GM19452 (cell line): ENCODE measurements at regions not wholly inside any gene's neighbourhood (a gene's known extent, or its start where the extent isn't known, plus 50 kb on each side); places are given as distances from the start of the nearest gene placed in this dataset.

ENCODE experiments used
- ATAC-seq: cut with Tn5 transposase; IDR thresholded peaks from one replicate; pipeline ENCODE4 v1.9.1; 2021; ENCODE audit not compliant: unreplicated experiment

GRCh38 chr17:14688134-14688533, 387.3 kb downstream of the HS3ST3B1 start:
- no peak for ATAC-seq

- no peak for ATAC-seq
Measured at GRCh38 chr17:14672830-14673229, 371.9 kb downstream of the HS3ST3B1 start.

- ATAC-seq = no peak
Measured at GRCh38 chr17:14670861-14671260, 370.0 kb downstream of the HS3ST3B1 start.

GRCh38 chr17:14664511-14664910, 363.6 kb downstream of the HS3ST3B1 start:
- ATAC-seq = no peak

- no peak for ATAC-seq
Measured at GRCh38 chr17:14641117-14641516, 340.2 kb downstream of the HS3ST3B1 start.

GRCh38 chr17:14637260-14637659, 336.4 kb downstream of the HS3ST3B1 start:
- no peak for ATAC-seq

- no peak for ATAC-seq
Measured at GRCh38 chr17:14630621-14631020, 329.7 kb downstream of the HS3ST3B1 start.

GRCh38 chr17:14630046-14630445, 329.2 kb downstream of the HS3ST3B1 start:
- ATAC-seq = no peak

- no peak for ATAC-seq
Measured at GRCh38 chr17:14622615-14623101, 321.8 kb downstream of the HS3ST3B1 start.

- no peak for ATAC-seq
Measured at GRCh38 chr17:14621826-14622614, 321.1 kb downstream of the HS3ST3B1 start.

- ATAC-seq = no peak
Measured at GRCh38 chr17:14619821-14620220, 318.9 kb downstream of the HS3ST3B1 start.

- no peak for ATAC-seq
Measured at GRCh38 chr17:14616528-14616927, 315.6 kb downstream of the HS3ST3B1 start.

- ATAC-seq = no peak
Measured at GRCh38 chr17:14605267-14605599, 304.4 kb downstream of the HS3ST3B1 start.

- ATAC-seq = no peak
Measured at GRCh38 chr17:14604591-14605266, 303.8 kb downstream of the HS3ST3B1 start.

- no peak for ATAC-seq
Measured at GRCh38 chr17:14596224-14596623, 295.3 kb downstream of the HS3ST3B1 start.

- no peak for ATAC-seq
Measured at GRCh38 chr17:14595656-14596055, 294.8 kb downstream of the HS3ST3B1 start.

GRCh38 chr17:14594690-14595089, 293.8 kb downstream of the HS3ST3B1 start:
- no peak for ATAC-seq

- no peak for ATAC-seq
Measured at GRCh38 chr17:14593956-14594355, 293.1 kb downstream of the HS3ST3B1 start.

- no peak for ATAC-seq
Measured at GRCh38 chr17:14590459-14591250, 289.8 kb downstream of the HS3ST3B1 start.

GRCh38 chr17:14585099-14585498, 284.2 kb downstream of the HS3ST3B1 start:
- no peak for ATAC-seq

GRCh38 chr17:14582996-14583395, 282.1 kb downstream of the HS3ST3B1 start:
- no peak for ATAC-seq
